DND-41 (cell line): ENCODE measurements at regions not wholly inside any gene's neighbourhood (a gene's known extent, or its start where the extent isn't known, plus 50 kb on each side); places are given as distances from the start of the nearest gene placed in this dataset.

ENCODE experiments used
- EZH2 ChIP-seq: IDR thresholded peaks from 3 replicates; pipeline ENCODE4 v1.6.1; 2012; ENCODE audit warnings: borderline replicate concordance, low read depth, mild to moderate bottlenecking, moderate library complexity, low read length, inconsistent platforms; ENCODE audit not compliant: severe bottlenecking
- TF ChIP-seq, protein P1 (sequence below): IDR thresholded peaks from 2 replicates; pipeline ENCODE4 v1.5.1; 2012; ENCODE audit warnings: borderline replicate concordance, low read length, moderate library complexity, mild to moderate bottlenecking; ENCODE audit not compliant: poor library complexity, severe bottlenecking; ENCODE audit errors: extremely low read depth

DNA sequence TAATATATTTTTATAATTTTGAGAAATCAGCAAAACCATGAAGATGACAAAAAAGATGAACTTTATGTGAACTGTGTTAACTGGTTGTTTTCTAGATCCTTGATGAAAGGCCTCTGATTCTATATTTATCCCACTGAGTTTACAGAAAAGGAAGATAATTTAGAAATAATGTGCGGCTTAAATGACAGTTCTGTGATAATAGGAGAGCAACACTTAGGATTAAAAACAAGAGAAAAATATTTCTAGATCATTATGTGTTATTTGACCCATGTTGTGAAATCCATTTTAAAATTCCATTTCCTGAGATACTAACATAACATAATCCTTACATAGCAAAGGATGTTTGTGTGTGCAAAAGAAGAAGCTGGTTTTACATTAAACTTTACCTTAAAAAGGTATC is 598.0 kb downstream of the DIPK2A start:
- TF ChIP-seq, protein P1, sequence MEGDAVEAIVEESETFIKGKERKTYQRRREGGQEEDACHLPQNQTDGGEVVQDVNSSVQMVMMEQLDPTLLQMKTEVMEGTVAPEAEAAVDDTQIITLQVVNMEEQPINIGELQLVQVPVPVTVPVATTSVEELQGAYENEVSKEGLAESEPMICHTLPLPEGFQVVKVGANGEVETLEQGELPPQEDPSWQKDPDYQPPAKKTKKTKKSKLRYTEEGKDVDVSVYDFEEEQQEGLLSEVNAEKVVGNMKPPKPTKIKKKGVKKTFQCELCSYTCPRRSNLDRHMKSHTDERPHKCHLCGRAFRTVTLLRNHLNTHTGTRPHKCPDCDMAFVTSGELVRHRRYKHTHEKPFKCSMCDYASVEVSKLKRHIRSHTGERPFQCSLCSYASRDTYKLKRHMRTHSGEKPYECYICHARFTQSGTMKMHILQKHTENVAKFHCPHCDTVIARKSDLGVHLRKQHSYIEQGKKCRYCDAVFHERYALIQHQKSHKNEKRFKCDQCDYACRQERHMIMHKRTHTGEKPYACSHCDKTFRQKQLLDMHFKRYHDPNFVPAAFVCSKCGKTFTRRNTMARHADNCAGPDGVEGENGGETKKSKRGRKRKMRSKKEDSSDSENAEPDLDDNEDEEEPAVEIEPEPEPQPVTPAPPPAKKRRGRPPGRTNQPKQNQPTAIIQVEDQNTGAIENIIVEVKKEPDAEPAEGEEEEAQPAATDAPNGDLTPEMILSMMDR = no peak
- no peak for TF ChIP-seq EZH2
